ENCODE measurements at regions not wholly inside any gene's neighbourhood (a gene's known extent, or its start where the extent isn't known, plus 50 kb on each side); places are given as distances from the start of the nearest gene placed in this dataset.

DNA sequence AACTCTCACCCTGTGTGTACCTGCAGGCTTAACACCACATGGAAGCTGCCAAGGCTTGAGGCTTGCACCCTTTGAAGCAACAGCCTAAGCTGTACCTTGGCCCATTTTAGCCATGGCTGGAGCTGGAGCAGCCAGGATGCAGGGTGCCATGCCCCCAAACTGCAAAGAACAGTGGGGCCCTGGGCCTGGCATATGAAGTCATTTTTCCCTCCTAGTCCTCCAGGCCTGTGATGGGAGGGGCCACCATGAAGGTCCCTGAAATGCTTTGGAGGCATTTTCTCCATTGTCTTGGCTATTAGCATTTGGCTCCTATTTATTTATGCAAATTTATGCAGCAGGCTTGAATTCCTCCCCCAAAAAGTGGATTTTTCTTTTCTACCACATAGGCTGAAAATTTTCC lies 238.4 kb downstream of the CDCA7 start:
- TF ChIP-seq CTCF (IDR thresholded peaks at IDR 0.05) (no peak), POLR2AphosphoS5 (IDR thresholded peaks at IDR 0.05) (no peak)

Data from gastroesophageal sphincter (tissue), 3 donors.